Choroid plexus epithelial cell (primary cell): ENCODE measurements at regions not wholly inside any gene's neighbourhood (a gene's known extent, or its start where the extent isn't known, plus 50 kb on each side); places are given as distances from the start of the nearest gene placed in this dataset.
A peak's percentile ranks its signal among the peaks of the same experiment; 100 is the strongest.

Experiments
- DNase-seq: peaks from one replicate; pipeline ENCODE4 v3.0.0-alpha.2; 2010; ENCODE audit warnings: low read depth
- H3K4me3 ChIP-seq: 2 replicates; pipeline ENCODE4 v1.5.1; 2011; ENCODE audit warnings: low read depth, mild to moderate bottlenecking, control low read depth, low read length, moderate library complexity
- TF ChIP-seq, protein P1 (sequence below): conservative IDR thresholded peaks from 2 replicates; pipeline ENCODE4 v1.5.1; 2011; ENCODE audit warnings: low read depth, mild to moderate bottlenecking, control low read depth, inconsistent platforms, low read length, moderate library complexity

DNA sequence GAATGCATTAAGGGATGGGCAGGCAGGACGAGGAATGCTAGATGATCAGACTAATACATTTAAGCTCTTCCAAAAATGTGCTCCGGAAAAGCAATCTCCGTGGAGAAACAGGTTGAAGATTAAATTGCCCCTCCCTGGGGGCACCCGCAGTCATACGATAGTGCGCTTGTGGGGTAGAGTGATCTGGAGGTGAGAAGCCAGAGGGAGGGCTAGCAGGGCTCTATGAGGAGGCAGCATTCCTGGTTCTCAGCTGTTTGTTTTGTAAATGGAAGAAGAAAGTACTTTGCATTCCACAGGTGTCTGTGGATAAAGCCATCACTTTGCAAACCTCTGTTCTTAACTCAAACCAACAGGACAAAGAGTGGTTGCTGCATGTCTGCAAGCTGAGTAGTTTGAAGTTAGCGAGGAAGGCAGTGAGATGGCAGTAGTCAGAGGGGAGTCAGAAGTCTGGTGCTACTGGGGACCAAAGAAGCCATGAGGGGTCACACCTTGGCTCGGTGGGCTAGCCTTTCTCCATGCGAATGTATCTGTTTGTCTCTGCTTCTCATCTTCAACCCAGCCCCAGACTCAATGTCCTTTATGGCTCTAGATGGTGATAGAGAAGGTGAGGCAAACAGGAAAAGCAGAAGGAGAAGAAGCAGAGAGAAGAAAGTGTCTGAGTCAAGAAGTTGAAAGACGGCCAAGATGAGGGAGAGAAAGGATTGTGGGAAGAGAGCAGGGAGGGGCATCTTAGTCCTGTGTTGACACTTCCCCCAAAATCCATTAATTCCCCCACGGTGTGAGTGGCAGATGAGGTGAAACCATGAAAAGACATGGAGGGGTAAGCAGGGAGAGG is 65.2 kb upstream of the GJA8 start:
- DNase-seq = no peak
- TF ChIP-seq, protein P1, sequence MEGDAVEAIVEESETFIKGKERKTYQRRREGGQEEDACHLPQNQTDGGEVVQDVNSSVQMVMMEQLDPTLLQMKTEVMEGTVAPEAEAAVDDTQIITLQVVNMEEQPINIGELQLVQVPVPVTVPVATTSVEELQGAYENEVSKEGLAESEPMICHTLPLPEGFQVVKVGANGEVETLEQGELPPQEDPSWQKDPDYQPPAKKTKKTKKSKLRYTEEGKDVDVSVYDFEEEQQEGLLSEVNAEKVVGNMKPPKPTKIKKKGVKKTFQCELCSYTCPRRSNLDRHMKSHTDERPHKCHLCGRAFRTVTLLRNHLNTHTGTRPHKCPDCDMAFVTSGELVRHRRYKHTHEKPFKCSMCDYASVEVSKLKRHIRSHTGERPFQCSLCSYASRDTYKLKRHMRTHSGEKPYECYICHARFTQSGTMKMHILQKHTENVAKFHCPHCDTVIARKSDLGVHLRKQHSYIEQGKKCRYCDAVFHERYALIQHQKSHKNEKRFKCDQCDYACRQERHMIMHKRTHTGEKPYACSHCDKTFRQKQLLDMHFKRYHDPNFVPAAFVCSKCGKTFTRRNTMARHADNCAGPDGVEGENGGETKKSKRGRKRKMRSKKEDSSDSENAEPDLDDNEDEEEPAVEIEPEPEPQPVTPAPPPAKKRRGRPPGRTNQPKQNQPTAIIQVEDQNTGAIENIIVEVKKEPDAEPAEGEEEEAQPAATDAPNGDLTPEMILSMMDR = no peak
- no peak overlapping the region for H3K4me3 ChIP-seq

DNA sequence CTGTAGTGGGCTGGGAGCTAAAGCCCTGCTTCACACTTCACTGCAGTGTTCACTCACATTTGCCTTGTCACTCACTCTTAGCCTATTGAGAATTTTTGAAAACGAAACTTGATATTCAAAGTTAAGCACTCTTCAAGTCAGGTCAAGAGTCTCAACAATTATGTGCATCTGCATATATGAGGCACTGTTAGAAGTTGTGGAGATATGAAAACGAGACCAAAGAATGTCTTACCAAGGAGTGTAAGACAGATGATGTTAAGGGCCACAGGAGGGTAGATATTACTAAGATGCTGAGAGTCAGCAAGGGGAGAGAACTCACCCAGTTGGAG is 64.7 kb upstream of the GJA8 start:
- TF ChIP-seq, protein P1 = no peak
- no peak overlapping the region for H3K4me3 ChIP-seq
- DNase-seq = no peak

DNA sequence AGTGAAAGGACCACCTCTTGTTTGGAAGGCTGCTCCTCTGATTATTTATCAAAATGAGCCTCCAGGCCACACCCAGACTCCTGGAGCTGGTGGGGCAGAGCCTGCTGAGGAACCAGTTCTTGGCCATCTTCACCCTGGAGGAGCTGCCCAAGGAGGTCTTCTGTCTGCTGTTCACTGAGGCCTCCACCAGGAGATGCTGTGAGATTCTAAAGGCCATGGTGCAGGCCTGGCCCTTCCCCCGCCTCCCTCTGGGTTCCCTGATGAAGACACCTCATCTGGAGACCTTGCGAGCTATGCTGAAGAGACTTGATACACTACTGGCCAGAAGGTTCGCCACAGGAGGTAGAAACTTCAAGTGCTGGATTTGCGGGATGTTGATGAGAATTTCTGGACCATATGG is 61.7 kb upstream of the GJA8 start:
- DNase-seq = peak; percentile 55
- H3K4me3 ChIP-seq = no peak overlapping the region
- TF ChIP-seq, protein P1 = peak; percentile 67

DNA sequence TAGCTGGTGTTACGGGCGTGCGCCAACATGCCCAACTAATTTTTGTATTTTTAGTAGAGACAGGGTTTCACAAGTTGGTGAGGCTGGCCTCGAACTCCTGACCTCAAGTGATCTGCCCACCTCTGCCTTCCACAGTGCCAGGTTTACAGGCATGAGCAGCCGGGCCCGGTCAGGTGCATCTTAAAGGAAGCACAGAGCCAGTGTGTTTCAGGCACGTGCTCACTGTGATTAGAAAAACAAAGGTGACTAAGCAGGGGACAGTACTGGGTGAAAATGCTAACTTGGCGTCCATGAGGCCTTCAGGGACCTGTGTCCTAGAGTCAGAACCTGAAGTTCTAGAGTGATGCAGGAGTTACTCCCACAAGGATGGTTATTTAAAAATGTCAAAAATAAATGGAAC is 60.0 kb upstream of the GJA8 start:
- H3K4me3 ChIP-seq = no peak overlapping the region
- no peak for DNase-seq
- TF ChIP-seq, protein P1 = no peak

DNA sequence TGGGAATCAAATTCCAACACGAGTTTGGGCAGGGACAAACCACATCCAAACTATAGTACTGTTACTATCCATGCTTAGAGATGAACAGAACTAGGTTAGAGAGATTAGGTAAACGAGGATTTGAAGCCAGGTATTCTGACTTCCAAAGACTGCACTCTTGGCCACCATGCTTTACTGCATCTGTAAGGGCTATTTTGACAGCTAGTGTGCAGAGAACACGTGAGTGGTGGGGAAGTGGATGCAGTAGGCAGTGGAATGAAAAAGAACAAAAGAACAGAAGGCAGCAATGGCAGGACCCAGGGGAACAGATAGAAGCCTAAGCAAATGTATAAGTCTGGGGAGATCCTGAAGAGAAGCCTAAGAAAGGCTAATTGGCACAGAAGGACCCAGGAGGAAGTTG is 59.1 kb upstream of the GJA8 start:
- DNase-seq = no peak
- TF ChIP-seq, protein P1 = no peak
- H3K4me3 ChIP-seq = no peak overlapping the region

DNA sequence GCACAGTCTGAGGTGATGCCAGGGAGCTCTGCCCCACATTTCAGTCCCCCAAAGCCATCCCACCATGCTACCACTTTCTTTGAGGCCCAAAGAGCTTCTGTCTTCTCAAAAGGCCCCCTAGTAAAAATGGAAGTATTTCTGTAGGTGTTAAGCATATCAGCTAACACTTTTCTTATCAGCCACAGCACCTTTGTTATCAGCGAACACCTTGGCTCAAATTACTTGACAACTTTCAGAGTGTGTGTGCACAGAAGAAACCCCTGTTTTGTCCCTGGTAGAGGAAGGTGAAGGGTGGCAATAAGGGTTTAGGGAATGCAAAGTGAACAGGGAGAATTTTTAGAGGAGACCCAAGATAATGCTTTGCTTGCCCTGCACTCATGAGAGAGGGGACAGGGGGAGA is 54.8 kb upstream of the GJA8 start:
- no peak overlapping the region for H3K4me3 ChIP-seq
- no peak for DNase-seq
- TF ChIP-seq, protein P1 = no peak

DNA sequence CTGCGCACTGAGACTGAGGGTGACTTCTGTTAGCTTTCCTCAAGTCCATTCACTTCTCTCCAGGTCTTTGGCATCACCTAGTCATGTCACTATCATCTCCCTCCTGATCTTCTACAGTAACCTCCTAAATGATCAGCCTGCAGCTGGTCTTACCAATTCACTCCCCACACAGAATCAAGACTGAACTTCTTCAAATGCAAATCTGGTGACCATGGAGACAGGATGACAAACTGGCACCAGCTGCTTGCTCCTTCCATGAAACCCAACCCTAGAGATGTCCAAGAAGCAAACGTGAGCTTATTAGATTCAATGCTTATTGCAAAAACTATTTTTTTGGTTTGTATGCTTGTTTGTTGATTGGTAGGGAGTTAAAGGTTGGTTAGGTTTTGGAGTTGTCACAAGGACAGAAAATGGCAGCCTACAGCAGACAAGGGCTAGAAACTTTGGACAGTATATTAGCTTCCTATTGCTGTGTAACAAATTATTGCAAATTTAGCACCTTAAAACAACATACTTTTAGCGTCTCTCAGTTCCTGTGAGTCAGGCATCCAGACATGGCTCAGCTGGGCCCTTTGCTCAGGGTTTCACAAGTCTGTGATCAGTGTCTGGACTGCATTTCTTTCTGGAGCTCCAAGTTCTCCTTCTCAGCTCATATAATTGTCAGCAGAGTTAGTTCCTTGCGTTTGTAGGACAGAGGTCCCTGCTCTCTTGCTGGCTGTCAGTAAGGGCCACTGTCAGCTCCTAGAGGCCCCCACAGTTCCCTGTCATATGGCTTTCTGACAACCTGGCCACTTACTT is 53.3 kb upstream of the GJA8 start:
- no peak overlapping the region for H3K4me3 ChIP-seq

More for the DNA sequence above, 53.3 kb upstream of the GJA8 start:
- TF ChIP-seq, protein P1 = no peak
- peak; percentile 69 for DNase-seq
